HG03520 (cell line): ENCODE measurements at regions not wholly inside any gene's neighbourhood (a gene's known extent, or its start where the extent isn't known, plus 50 kb on each side); places are given as distances from the start of the nearest gene placed in this dataset.
A peak's percentile ranks its signal among the peaks of the same experiment; 100 is the strongest.
"Not testable (repeated sequence)": the region's sequence is repeated elsewhere in the genome, so short reads cannot be mapped to it uniquely, and the experiment has no call there.

ENCODE experiments used
- ATAC-seq: cut with Tn5 transposase; IDR thresholded peaks from one replicate; pipeline ENCODE4 v1.9.1; 2021; ENCODE audit warnings: mild to moderate bottlenecking, moderate library complexity; ENCODE audit not compliant: unreplicated experiment

DNA sequence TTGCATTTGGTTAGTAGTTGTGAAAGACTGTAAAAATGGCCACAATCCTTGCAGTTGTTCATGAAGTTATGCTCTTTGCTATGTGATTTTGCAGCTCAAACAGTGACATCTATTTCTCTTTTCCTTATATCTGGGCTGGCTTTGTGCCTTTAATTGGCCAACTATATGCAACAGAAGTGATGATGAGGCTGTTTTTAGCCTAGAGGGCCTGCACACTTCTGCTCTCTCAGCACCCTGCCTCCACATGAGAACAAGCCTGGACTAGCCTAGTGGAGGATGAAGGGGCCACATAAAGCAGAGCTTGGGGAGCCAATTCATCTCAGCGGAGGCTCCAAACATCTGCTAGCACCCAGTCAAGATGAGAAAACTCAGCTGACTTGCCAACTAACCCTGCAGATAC lies 339.8 kb downstream of the OMA1 start:
- ATAC-seq: no peak

GRCh38 chr1:58204284-58204683 lies 342.2 kb downstream of the OMA1 start:
- no peak for ATAC-seq

DNA sequence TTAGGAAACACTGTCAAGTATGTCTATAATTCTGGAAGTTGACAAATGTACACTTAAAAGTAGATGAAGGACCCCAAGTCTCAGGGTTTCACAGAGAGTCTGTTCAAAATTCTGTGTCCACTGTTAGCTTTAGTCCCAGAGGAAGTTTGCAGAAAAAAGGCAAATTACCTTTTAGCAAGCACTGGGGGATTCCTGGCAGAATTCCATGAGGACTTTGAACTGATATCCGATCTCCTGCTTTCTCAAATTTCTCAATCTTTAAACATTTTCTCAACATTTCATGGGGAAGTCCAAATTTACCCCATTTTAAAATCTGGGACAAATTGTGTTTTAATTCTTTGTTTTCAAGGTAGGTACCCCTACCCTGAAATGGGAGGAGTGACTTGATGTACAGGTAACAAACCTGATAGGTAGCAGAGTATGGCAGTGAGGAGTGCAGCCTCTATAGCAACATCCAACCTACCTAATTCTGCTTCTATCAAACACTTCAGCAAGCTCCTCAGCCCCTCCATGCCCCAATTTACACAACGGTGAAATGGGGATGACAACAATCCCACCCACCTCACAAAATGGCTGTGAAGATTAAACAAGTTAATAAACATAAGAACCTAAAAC lies 344.9 kb downstream of the OMA1 start:
- ATAC-seq: no peak

DNA sequence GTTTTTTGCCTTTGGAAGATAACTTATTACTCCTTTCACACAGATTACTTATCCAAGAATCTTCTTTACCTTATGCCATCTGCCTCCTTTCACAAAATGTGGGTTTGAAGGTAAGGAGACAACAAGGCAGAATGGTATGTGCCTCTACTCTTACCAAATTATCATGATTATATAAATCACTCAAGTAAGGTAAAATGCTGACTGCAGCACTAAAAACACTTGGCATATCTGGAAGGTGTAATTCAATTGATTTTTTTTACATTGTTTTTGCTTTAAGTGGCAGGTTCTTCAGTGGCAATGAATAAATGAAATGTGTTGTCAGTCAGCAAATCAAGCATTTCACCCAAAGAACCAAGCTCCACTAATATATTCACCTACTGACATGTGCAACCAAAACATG lies 346.1 kb downstream of the OMA1 start:
- ATAC-seq: no peak

DNA sequence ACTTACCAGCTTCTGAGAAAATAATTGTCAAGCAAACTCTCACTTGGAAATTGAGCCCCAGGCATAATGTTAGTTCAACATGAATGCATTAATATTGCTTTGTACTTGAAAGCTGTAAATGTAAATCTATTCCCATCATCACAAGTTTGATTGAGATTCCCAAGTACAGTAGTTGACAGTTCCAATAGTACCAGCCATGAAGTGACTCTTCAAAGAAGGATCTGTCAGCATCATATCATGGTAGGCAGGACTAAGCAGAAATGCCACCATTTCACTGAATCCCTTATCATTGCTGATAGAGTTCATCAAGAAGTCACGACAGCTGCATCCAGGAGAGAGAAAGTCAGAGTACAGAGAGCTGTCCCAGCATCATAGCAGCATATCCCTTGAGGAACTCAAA lies 348.7 kb downstream of the OMA1 start:
- no peak for ATAC-seq

DNA sequence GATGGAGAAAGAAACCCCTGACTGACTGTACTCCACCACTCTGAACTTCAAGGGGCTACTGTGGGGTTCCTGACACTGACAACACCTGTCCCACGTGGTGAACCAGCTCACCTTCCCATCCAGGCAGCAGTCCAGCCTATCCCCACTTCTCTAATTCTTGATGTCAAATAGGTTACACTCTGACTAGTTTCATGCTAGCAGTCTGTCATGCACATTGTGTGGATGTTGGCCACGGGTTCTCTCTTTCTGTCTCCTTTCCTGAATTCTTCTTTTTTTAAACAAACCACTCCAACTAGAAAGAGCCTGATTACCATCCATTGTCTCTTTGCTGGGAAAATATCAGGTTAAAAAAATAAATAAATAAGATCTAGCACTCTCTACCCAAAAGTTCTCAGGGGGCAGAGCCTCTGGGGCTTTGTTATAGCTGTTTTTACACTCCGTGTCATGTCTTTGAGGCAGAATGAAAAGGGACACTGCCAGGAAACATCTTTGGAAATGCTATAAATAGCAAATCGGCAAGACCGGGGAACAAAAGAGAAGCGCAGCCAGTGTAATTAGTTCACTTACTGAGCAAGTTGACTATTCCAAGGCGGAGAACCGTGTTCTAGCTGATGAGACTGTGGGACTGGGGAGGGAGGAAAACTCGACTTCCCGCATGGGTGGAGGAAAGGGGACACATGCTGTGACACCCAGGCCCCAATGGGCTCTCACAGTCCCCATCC lies 356.1 kb downstream of the OMA1 start:
- ATAC-seq: no peak

DNA sequence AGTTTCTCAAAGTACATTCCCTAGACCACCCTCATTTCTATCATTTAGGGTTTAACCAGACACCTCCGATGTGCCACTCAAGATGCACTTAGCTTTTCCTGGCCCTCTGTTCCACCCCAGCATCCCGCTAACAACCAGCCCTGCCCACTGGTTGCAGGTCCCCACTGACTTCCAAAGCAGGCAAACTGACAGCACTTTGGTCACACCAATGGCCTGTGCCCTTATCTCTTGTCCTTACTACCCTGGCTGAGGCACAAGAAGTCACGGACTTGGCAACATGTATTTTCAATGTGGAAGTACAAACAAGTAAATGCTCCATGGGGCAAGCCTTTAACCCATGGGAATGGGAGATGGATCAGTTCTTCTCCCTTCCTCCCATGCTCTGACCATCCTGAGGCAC lies 357.1 kb downstream of the OMA1 start:
- ATAC-seq: no peak

DNA sequence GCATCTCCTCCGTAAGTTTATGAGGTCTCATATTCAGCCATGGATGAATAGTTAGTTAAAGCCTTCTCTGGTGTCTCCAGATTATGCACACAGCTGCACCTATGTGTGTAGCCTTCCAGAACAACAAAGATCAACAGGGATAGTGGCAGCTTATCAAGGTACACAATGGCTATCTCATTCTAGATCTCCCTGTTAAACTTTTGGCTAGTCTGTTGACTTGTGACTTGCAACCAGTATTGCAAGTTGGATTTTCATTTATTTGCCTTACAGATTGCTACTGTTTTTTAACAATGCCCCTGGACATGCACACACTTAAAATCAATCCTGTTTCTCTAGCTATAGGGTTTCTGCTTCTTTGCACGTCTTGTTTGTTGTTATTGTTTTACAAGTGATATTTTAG lies 363.2 kb downstream of the OMA1 start:
- no peak for ATAC-seq

- no peak for ATAC-seq
Observed at GRCh38 chr1:58180537-58180936, 366.0 kb downstream of the OMA1 start.

GRCh38 chr1:58169160-58169559 lies 377.4 kb downstream of the OMA1 start:
- not testable (repeated sequence) for ATAC-seq

DNA sequence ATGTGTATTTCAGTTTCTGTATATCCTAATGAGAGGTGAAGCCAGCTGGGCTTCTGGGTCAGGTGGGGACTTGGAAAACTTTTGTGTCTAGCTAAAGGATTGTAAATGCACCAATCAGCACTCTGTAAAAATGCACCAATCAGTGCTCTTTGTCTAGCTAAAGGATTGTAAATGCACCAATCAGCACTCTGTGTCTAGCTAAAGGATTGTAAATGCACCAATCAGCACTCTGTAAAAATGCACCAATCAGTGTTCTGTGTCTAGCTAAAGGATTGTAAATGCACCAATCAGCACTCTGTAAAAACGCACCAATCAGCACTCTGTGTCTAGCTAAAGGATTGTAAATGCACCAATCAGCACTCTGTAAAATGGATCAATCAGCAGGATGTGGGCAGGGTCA lies 379.4 kb downstream of the OMA1 start:
- not testable (repeated sequence) for ATAC-seq

- ATAC-seq: no peak
Observed at GRCh38 chr1:58166417-58166816, 380.1 kb downstream of the OMA1 start.

GRCh38 chr1:58165073-58165472 lies 381.5 kb downstream of the OMA1 start:
- ATAC-seq: peak; percentile 55

- ATAC-seq: no peak
Observed at GRCh38 chr1:58162952-58163550, 383.5 kb downstream of the OMA1 start.

DNA sequence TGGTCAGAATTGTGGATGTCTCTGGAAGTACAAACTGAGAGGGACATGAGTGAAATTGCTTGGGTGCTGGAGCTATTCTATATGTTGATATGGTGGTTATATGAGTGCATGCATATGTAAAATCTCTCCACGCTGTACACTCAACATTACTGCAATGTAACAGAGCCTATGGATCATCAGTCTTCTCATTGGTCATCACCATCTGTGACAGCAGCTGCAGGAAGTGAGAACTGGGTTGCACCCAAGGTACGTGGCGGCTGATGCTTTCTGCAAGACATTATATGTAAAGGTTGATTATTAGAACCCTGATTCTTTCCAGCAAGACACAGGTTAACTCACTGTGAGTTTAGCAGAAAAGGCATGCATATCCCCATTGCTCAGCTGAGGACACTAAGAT lies 387.1 kb downstream of the OMA1 start:
- no peak for ATAC-seq

GRCh38 chr1:58158506-58159433 lies 387.8 kb downstream of the OMA1 start:
- ATAC-seq: no peak

- ATAC-seq: no peak
Observed at GRCh38 chr1:58158016-58158415, 388.5 kb downstream of the OMA1 start.

GRCh38 chr1:58157256-58157655 lies 389.3 kb downstream of the OMA1 start:
- no peak for ATAC-seq

DNA sequence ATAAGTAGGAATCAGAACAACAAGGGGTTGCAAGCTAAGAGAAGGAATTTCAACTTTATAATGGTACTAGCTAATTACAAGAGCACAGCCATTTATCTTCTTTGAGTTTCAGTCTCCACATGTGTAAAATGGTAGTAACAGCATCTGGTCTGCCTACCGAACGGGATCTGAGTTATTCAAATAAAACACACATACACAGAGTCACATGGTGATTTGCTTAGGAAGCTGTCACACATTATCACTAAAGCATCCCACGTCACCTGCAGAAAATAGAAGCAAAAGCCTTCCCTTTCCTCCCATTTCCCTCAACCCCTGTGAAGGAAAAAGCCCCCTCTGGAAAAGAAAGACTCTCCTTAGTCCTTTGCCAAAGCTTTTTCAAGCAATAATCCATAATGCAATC lies 389.7 kb downstream of the OMA1 start:
- ATAC-seq: no peak

DNA sequence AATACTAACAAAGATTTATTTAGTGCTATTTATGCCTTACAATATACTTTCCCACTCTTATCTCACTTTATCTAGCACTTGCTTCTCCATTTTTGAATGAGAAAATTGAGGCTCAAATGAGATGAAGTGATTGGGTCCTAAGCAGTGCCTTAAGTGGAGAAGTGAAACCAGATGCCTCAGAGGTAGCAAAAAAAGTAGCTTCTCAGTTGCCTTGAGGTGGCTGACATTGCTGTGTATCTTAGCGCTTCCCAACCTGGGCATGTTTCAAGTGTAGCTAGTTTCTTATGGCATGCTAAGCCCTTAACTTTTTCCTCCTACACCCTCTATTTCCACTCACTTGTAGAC lies 390.4 kb downstream of the OMA1 start:
- ATAC-seq: peak; percentile 65

DNA sequence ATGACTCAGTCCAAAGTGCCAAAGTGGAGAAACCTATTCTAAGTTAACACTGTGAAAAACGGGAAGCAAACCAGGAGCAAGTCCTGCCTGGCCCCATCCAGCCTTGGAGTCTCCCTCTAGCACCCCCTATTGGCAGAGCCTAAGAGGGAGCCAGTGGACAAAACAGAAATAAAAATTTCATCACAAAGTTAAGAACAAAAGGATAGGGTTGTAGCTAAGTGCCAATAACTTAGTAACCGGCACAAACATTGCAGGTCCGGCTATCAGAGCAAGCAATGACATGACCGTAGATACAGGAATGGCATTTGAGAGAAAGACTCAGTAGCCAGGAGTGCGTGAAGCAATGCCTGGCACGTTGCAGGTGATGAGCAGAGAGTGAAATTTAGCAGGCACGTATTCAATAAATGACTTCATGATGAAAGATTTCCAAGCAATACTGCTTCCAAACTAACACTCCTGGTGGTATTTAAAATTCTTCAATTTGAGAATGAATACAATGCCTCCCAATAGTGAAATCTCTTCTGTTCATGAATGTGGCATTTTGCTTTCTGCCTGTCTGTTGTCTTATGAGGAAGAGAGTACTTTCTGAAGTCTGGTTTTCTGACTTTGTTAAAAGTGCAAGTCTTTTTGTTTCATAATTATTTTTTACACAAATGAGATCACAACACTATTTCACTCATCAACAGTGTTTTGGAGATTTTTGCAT lies 391.0 kb downstream of the OMA1 start:
- ATAC-seq: peak; percentile 55
